Transverse colon (tissue), 4 donors: ENCODE measurements at regions not wholly inside any gene's neighbourhood (a gene's known extent, or its start where the extent isn't known, plus 50 kb on each side); places are given as distances from the start of the nearest gene placed in this dataset.

Experiments
- DNase-seq: peaks from one replicate; pipeline ENCODE4 v3.0.0-alpha.2; 2019
- H3K27ac ChIP-seq, 4 donors: fragments of 200-600 bp; sonication (generic); 2 replicates each; pipeline ENCODE4 v1.5.1; 2016 to 2018; ENCODE audit warnings: inconsistent platforms in 4 of 4
- H3K27me3 ChIP-seq: fragments of 200-600 bp; sonication (generic); 2 replicates; pipeline ENCODE4 v1.5.1; 2017; ENCODE audit warnings: inconsistent platforms
- H3K36me3 ChIP-seq, 4 donors: fragments of 200-600 bp; sonication (generic); 2 replicates each; pipeline ENCODE4 v1.5.1; 2017 to 2019; ENCODE audit warnings: inconsistent platforms in 4 of 4
- H3K4me1 ChIP-seq, 4 donors: fragments of 200-600 bp; sonication (generic); 2 replicates each; pipeline ENCODE4 v1.5.1; 2017 to 2020; ENCODE audit warnings: inconsistent platforms in 4 of 4
- H3K4me3 ChIP-seq, 4 donors: fragments of 200-600 bp; sonication (generic); 1 replicate in 1 of 4; 2 replicates in 3 of 4; pipeline versions ENCODE4 v1.5.1 to v1.6.1; 2017 to 2019; ENCODE audit warnings: inconsistent platforms in 4 of 4
- H3K9me3 ChIP-seq, 2 donors: fragments of 200-600 bp; sonication (generic); 2 replicates each; pipeline ENCODE4 v1.5.1; 2017 to 2019; ENCODE audit warnings: inconsistent platforms in 2 of 2
- EP300 ChIP-seq: sonication (generic); formaldehyde crosslinking; IDR thresholded peaks from one replicate; pipeline ENCODE4 v1.6.1; 2017; ENCODE audit warnings: antibody characterized with exemption, low read depth
- POLR2A ChIP-seq: fragments of 450-650 bp; IDR thresholded peaks from one replicate; pipeline ENCODE4 v1.6.1; 2016; ENCODE audit warnings: antibody characterized with exemption, mild to moderate bottlenecking, moderate library complexity
- POLR2AphosphoS5 ChIP-seq, 3 donors: sonication (generic); formaldehyde crosslinking; IDR thresholded peaks; one replicate each; pipeline ENCODE4 v1.6.1; 2016; ENCODE audit warnings: antibody characterized with exemption in 3 of 3
- WGBS, 2 donors: methylation state at CpG; one replicate each; pipeline ENCODE4 v1.1.5; 2018; ENCODE audit warnings: low coverage in 1 of 2; 5-methylcytosine and 5-hydroxymethylcytosine counted together
- in situ Hi-C, 4 donors: fragments of 200-750 bp; cut with MboI; loops; one replicate each; pipeline versions ENCODE4 v1.15.0 to v1.15.1; 2017; ENCODE audit warnings: low sequenced_read_pairs in 3 of 4, low pct_ligation_motif_present in 1 of 4, low pct_unique_long_range_greater_than_20kb in 1 of 4
- intact Hi-C: fragments of 100-400 bp; cut with DNase I; formaldehyde crosslinking; loops from one replicate; pipeline ENCODE4 v1.15.1; 2023; ENCODE audit warnings: low total_unique reads
- TF ChIP-seq, protein P1 (sequence below), 5 experiments: fragments of 200-600 bp in 3 of 5; fragments of 450-650 bp in 2 of 5; sonication (generic) in 3 of 5; IDR thresholded peaks; 1 replicate in 2 of 5; 2 replicates in 3 of 5; pipeline ENCODE4 v1.5.1; 2016 to 2017; ENCODE audit warnings: antibody characterized with exemption in 5 of 5, inconsistent platforms in 3 of 5, mild to moderate bottlenecking in 2 of 5, moderate library complexity in 1 of 5

DNA sequence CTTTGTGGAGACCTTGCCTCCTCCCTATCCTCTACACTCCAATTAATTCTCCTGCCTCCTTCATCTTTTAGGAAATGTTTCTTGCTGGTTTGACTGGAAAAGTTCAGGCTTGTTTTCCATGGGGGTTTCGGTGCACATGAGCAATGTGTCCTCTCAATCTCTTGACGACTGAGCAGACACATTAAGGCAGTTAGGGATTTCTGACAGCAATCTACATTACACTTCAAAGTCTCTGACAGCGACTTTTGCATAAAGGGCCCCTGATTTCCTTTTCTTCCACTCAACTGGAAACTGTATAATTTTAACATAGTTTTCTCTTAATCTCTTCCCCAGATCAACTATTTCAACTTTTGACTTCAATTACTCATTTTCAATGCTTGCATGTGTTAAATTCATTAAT, 394.0 kb downstream of the MEIS1 start:
- WGBS, 2 donors, result 86 to 93% methylated on average over 3 of the region's 3 CpGs
- Histone ChIP-seq H3K4me1 (peaks cover 0 to 3% (median 0%) of the 10 kb centered on the region in 4 donors), H3K27me3 (no peaks in the 10 kb centered on the region), H3K4me3 (no peak overlapping the region), H3K9me3 (no peaks in the 10 kb centered on the region), H3K27ac (no peak overlapping the region), H3K36me3 (no peaks in the 10 kb centered on the region)
- in situ Hi-C loops (no loop called here), intact Hi-C loops (no loop called here)
- DNase-seq, result no peak
- TF ChIP-seq POLR2A (no peak), EP300 (no peak), POLR2AphosphoS5 (IDR thresholded peaks at IDR 0.05) (no peak)
- TF ChIP-seq, protein P1, sequence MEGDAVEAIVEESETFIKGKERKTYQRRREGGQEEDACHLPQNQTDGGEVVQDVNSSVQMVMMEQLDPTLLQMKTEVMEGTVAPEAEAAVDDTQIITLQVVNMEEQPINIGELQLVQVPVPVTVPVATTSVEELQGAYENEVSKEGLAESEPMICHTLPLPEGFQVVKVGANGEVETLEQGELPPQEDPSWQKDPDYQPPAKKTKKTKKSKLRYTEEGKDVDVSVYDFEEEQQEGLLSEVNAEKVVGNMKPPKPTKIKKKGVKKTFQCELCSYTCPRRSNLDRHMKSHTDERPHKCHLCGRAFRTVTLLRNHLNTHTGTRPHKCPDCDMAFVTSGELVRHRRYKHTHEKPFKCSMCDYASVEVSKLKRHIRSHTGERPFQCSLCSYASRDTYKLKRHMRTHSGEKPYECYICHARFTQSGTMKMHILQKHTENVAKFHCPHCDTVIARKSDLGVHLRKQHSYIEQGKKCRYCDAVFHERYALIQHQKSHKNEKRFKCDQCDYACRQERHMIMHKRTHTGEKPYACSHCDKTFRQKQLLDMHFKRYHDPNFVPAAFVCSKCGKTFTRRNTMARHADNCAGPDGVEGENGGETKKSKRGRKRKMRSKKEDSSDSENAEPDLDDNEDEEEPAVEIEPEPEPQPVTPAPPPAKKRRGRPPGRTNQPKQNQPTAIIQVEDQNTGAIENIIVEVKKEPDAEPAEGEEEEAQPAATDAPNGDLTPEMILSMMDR (IDR thresholded peaks at IDR 0.05), result no peak

DNA sequence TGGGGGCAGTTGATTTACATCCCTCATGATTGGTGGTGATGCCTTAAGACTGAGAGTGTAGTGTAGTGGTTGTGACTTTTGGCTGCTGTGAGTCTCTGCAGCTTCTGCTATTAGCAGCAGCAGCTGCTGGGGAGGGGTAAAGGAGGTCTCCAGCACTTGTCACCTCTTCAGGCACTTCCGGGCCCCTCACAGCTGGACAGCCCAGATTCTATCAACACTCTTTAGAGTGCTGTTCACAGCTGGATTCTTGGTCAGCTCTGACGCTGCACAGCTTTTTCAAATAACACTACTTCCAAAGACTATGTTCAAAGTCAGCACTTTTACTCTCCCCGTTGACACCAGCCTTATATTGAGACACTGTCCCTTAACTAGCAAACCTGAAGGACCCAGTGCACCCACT, 396.0 kb downstream of the MEIS1 start:
- Histone ChIP-seq H3K27me3 (no peaks in the 10 kb centered on the region), H3K36me3 (no peaks in the 10 kb centered on the region), H3K27ac (no peak overlapping the region), H3K9me3 (no peaks in the 10 kb centered on the region), H3K4me3 (no peak overlapping the region), H3K4me1 (peaks cover 0 to 3% (median 0%) of the 10 kb centered on the region in 4 donors)
- in situ Hi-C loops (no loop called here), intact Hi-C loops (no loop called here)
- 71 to 80% methylated on average over 1 to 3 of the region's 3 CpGs for WGBS, 2 donors
- DNase-seq, result no peak
- TF ChIP-seq EP300 (no peak), POLR2AphosphoS5 (IDR thresholded peaks at IDR 0.05) (no peak), POLR2A (no peak)
- TF ChIP-seq, protein P1 (IDR thresholded peaks at IDR 0.05), result no peak

DNA sequence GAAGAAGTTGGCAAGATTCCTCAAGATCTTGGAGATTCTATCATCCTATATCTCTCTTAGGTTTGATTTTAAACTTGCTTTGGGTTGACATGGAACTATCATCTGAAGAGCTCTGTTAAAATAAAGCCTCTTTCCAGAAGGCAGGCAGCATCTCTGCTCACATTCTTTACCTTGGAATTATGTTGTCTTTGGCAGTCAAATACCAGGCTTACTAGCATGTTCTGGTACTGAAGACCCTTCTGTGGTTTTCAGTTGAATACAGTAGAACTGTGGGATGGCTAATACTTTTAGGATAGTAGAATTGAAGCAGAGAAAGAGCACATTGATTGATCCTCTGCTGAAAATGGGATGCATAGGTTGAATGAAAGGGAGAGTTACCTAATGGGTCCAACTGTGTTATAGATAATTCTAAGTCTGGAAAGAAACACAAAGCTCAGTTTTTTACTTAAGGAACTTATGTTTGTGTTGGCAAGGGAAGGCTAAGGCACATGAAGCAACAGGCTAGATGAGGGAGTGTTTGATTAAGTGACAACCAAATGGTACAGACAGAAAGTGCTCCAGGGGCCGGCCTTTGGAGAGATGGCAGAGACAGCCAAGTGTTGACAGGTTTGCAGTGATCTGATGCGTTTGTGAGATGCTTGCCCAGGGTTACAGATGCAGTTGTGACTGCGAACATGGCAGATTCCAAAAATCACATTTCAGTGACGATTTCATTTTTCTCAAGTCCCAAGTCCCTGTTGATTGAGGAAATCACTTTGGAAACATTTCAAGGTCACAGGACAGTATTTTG, 397.9 kb downstream of the MEIS1 start:
- in situ Hi-C loops, result no loop called here
- Histone ChIP-seq H3K27me3 (no peaks in the 10 kb centered on the region), H3K4me3 (no peak overlapping the region), H3K4me1 (no peaks in the 10 kb centered on the region), H3K36me3 (no peaks in the 10 kb centered on the region), H3K27ac (no peak overlapping the region), H3K9me3 (no peaks in the 10 kb centered on the region)
- DNase-seq, result no peak
- 57 to 77% methylated on average over 4 of the region's 4 CpGs for WGBS, 2 donors
- intact Hi-C loops, result no loop called here
- no peak for TF ChIP-seq EP300

DNA sequence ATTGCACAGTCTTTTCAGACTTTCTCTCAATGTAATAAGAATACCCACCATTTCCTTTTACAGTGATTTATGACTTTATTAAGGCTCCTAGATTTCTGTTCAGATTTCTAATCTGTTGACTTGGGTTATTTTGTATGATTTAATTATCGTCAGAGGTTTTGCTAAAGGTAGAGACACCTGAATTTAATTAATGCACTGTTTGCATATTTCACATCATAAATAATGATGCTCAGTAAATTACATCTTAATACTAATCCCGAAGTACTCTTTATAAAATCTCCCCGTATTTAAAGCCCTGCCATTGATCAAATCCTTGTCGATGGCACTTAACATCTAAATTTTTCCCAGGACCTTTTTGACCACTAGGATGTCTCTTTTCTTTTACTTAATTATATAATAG, 399.9 kb downstream of the MEIS1 start:
- TF ChIP-seq POLR2A (no peak), EP300 (no peak), POLR2AphosphoS5 (IDR thresholded peaks at IDR 0.05) (no peak)
- TF ChIP-seq, protein P1 (IDR thresholded peaks at IDR 0.05), result no peak
- in situ Hi-C loops (no loop called here), intact Hi-C loops (no loop called here)
- Histone ChIP-seq H3K27me3 (no peaks in the 10 kb centered on the region), H3K9me3 (no peaks in the 10 kb centered on the region), H3K36me3 (no peaks in the 10 kb centered on the region), H3K4me3 (no peak overlapping the region), H3K4me1 (no peaks in the 10 kb centered on the region), H3K27ac (no peak overlapping the region)
- WGBS, 2 donors, result 74 to 89% methylated on average over 4 of the region's 4 CpGs
- no peak for DNase-seq

DNA sequence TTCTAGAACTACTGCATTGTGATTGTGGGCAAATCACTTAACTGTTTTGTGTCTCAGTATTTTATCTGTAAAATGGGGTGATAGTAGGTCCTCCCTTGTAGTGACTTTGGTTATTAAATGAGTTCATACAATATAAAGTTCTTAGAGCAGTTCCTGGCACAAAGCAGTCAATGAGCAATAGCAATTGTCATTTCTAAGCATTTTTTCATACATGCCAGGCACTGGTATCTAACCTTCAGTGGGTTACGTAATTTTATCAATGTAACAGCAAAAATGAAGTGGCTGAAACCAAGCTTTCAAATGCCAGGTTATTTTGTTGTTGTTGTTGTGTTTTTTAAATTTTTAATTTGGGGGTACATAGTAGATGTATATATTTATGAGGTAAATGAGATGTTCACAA, 401.9 kb downstream of the MEIS1 start:
- DNase-seq, result no peak
- in situ Hi-C loops (no loop called here), intact Hi-C loops (no loop called here)
- Histone ChIP-seq H3K4me1 (peaks cover 0 to 3% (median 1%) of the 10 kb centered on the region in 4 donors), H3K9me3 (no peaks in the 10 kb centered on the region), H3K4me3 (no peak overlapping the region), H3K27me3 (no peaks in the 10 kb centered on the region), H3K27ac (no peak overlapping the region), H3K36me3 (no peaks in the 10 kb centered on the region)
- TF ChIP-seq, protein P1 (IDR thresholded peaks at IDR 0.05), result no peak
- TF ChIP-seq POLR2A, result no peak
- TF ChIP-seq POLR2AphosphoS5 (IDR thresholded peaks at IDR 0.05), result no peak
- no peak for TF ChIP-seq EP300
- WGBS, 2 donors, result 78 to 84% methylated on average over 1 of the region's 1 CpG
